ENCODE measurements at regions not wholly inside any gene's neighbourhood (a gene's known extent, or its start where the extent isn't known, plus 50 kb on each side); places are given as distances from the start of the nearest gene placed in this dataset.

- no peak overlapping the region for H3K4me3 Mint-ChIP-seq
- DNase-seq (no peak), ATAC-seq (no peak)
- peaks cover 4% of the 10 kb centered on the region for H3K9me3 Mint-ChIP-seq
- no peaks in the 10 kb centered on the region for H3K36me3 Mint-ChIP-seq (ENCODE audit: insufficient read depth)
- H3K4me1 Mint-ChIP-seq (ENCODE audit: low read depth), result no peaks in the 10 kb centered on the region
- H3K27me3 Mint-ChIP-seq (ENCODE audit: low read depth), result no peaks in the 10 kb centered on the region
These were observed 1234.8 kb upstream of the C9orf72 start for GRCh38 chr9:28808042-28808441.

DNA sequence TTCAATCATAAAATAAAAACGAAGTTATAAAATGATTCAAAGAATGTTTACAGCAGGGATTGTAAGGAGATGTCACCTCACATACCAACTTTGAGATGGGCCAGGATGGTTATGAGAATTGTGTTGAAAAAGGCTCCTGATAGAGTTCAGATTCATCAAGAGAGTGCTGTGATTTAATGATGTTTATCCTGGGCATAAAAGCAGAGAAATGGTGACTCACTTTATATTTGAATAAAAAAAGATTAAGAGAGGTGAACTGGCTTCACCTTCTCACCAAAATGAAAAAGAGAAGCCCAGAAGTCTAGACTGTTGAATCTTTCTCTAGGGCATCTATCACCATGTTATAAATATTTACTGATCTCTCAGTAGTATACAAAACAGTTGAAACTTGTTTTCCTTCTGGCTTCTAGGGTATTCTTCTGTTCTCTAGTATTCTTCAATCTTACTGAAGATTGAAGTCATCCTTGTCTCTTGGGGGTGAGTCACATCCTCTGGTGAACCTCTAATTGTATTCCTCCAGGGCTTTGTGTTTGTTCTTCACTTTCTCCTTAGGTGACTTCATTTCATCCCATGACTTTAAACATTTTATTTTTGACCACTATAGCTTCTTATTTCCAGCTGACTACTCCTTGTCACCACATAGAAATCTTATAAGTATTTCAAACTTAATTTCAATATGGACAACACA is 1237.3 kb upstream of the C9orf72 start:
- Mint-ChIP-seq H3K36me3 (ENCODE audit: insufficient read depth) (no peaks in the 10 kb centered on the region), H3K4me3 (no peak overlapping the region), H3K27me3 (ENCODE audit: low read depth) (no peaks in the 10 kb centered on the region), H3K4me1 (ENCODE audit: low read depth) (no peaks in the 10 kb centered on the region), H3K9me3 (peaks cover 10% of the 10 kb centered on the region)
- ATAC-seq, result no peak
- no peak for DNase-seq

GRCh38 chr9:28820741-28821140 is 1247.5 kb upstream of the C9orf72 start:
- DNase-seq, result no peak
- H3K36me3 Mint-ChIP-seq (ENCODE audit: insufficient read depth), result no peaks in the 10 kb centered on the region
- H3K9me3 Mint-ChIP-seq, result peaks cover 12% of the 10 kb centered on the region
- H3K4me3 Mint-ChIP-seq, result no peak overlapping the region
- ATAC-seq, result no peak
- no peaks in the 10 kb centered on the region for H3K4me1 Mint-ChIP-seq (ENCODE audit: low read depth)
- H3K27me3 Mint-ChIP-seq (ENCODE audit: low read depth), result no peaks in the 10 kb centered on the region

- DNase-seq (no peak), ATAC-seq (no peak)
- Mint-ChIP-seq H3K4me3 (no peak overlapping the region), H3K4me1 (ENCODE audit: low read depth) (no peaks in the 10 kb centered on the region), H3K27me3 (ENCODE audit: low read depth) (no peaks in the 10 kb centered on the region), H3K36me3 (ENCODE audit: insufficient read depth) (no peaks in the 10 kb centered on the region), H3K9me3 (peaks cover 15% of the 10 kb centered on the region)
These were observed 1248.0 kb upstream of the C9orf72 start for GRCh38 chr9:28821240-28821639.

DNA sequence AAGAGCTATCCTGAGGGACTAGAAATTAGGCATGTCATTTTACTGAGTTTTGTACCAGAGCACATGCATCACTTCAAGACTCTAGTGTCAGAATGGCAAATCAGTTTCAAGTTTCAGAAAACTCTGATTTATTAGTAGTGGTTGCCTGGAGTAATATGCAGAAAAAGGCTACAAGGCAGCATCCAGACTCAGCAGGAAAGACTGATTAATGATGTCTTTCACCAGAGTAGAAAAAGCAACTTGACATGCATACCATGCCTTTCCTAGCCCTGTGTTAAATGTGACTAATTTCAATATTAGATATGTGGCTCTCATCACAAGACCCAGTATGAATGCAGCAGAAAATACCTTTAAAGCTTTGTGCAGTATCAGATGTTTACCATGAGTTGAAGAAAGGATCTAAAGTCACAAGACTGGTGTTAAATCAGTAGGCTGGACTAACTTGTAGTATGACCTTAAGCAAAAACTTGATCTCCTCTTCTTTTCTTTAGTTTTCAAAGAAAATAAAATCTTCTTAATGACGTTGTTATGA is 1251.2 kb upstream of the C9orf72 start:
- Mint-ChIP-seq H3K27me3 (ENCODE audit: low read depth) (no peaks in the 10 kb centered on the region), H3K9me3 (peaks cover 7% of the 10 kb centered on the region), H3K4me3 (no peak overlapping the region), H3K4me1 (ENCODE audit: low read depth) (no peaks in the 10 kb centered on the region), H3K36me3 (ENCODE audit: insufficient read depth) (no peaks in the 10 kb centered on the region)
- ATAC-seq (no peak), DNase-seq (no peak)

- Mint-ChIP-seq H3K27me3 (ENCODE audit: low read depth) (no peaks in the 10 kb centered on the region), H3K36me3 (ENCODE audit: insufficient read depth) (no peaks in the 10 kb centered on the region), H3K4me1 (ENCODE audit: low read depth) (no peaks in the 10 kb centered on the region), H3K4me3 (no peak overlapping the region), H3K9me3 (peaks cover 3% of the 10 kb centered on the region)
- DNase-seq (no peak), ATAC-seq (no peak)
These were observed 1259.0 kb upstream of the C9orf72 start for GRCh38 chr9:28832168-28832770.

DNA sequence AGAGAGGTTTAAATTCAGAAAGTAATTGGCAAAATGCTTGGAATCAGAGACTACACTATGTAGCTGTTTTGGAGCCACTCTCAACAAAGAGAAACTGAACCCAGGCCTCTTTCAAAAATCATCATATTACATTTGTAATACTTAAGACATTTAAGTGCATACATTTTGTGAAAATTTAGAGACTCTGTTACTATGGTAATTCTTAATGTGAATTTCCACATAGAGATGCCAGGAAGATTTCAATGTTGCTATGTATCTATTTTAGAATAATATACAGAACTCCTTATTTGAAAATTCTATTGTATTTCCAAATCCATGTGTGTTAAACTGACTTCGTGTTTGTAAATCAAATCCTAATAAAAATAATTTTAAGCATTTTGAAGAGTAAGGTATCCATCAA is 1260.9 kb upstream of the C9orf72 start:
- H3K27me3 Mint-ChIP-seq (ENCODE audit: low read depth), result no peaks in the 10 kb centered on the region
- H3K9me3 Mint-ChIP-seq, result peaks cover 3% of the 10 kb centered on the region
- DNase-seq (no peak), ATAC-seq (no peak)
- H3K4me3 Mint-ChIP-seq, result no peak overlapping the region
- no peaks in the 10 kb centered on the region for H3K4me1 Mint-ChIP-seq (ENCODE audit: low read depth)
- H3K36me3 Mint-ChIP-seq (ENCODE audit: insufficient read depth), result no peaks in the 10 kb centered on the region

- H3K4me3 Mint-ChIP-seq, result no peak overlapping the region
- H3K27me3 Mint-ChIP-seq (ENCODE audit: low read depth), result no peaks in the 10 kb centered on the region
- H3K36me3 Mint-ChIP-seq (ENCODE audit: insufficient read depth), result no peaks in the 10 kb centered on the region
- no peaks in the 10 kb centered on the region for H3K4me1 Mint-ChIP-seq (ENCODE audit: low read depth)
- no peak for DNase-seq
- H3K9me3 Mint-ChIP-seq, result peaks cover 4% of the 10 kb centered on the region
- ATAC-seq, result no peak
These were observed 1266.6 kb upstream of the C9orf72 start for GRCh38 chr9:28839778-28840430.

GRCh38 chr9:28841775-28842174 is 1268.5 kb upstream of the C9orf72 start:
- Mint-ChIP-seq H3K9me3 (peaks cover 4% of the 10 kb centered on the region), H3K27me3 (ENCODE audit: low read depth) (no peaks in the 10 kb centered on the region), H3K36me3 (ENCODE audit: insufficient read depth) (no peaks in the 10 kb centered on the region)

DNA sequence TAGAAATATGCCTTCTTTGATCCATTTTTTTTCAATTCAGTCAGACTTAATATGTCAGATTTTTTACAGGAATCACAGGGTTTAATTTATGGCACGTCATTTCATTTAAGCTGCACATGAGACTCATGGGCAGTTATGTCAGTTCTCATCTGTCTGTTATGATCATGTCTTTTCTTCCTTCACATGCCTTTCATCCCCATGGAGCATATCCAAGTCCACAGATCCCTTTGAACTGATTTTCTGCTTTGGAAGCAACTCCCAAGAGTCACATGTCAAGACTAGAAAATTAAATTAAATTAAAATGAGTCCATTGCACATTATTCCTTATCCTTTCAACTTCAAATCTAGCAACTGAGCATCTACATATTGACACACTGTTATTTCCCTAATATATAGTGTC is 1274.0 kb upstream of the C9orf72 start:
- Mint-ChIP-seq H3K9me3 (no peaks in the 10 kb centered on the region), H3K27me3 (ENCODE audit: low read depth) (no peaks in the 10 kb centered on the region), H3K4me3 (no peak overlapping the region), H3K4me1 (ENCODE audit: low read depth) (no peaks in the 10 kb centered on the region), H3K36me3 (ENCODE audit: insufficient read depth) (no peaks in the 10 kb centered on the region)
- no peak for DNase-seq
- no peak for ATAC-seq

More at GRCh38 chr9:28841775-28842174, 1268.5 kb upstream of the C9orf72 start:
- H3K4me3 Mint-ChIP-seq, result no peak overlapping the region
- ATAC-seq (no peak), DNase-seq (no peak)
- no peaks in the 10 kb centered on the region for H3K4me1 Mint-ChIP-seq (ENCODE audit: low read depth)

DNA sequence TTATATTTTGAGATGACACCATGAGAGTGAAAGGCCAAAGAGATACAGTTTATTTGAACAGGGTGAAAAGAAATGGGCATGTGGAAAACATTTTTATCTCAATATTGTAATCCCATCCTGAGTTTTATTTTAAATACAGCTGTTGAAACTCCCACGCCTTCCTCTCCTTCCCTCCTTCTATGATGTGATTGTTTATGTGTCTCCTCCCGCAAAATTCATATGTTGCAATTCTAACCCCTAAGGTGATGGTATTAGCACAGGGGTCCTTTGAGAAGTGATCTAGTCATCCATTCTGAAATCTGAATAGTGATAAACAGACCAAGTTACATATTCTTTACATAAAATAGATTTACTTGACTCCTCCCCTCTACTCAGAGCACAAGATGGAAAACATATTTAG is 1275.4 kb upstream of the C9orf72 start:
- H3K9me3 Mint-ChIP-seq, result no peaks in the 10 kb centered on the region
- no peaks in the 10 kb centered on the region for H3K27me3 Mint-ChIP-seq (ENCODE audit: low read depth)
- ATAC-seq (no peak), DNase-seq (no peak)
- H3K4me3 Mint-ChIP-seq, result no peak overlapping the region
- H3K4me1 Mint-ChIP-seq (ENCODE audit: low read depth), result no peaks in the 10 kb centered on the region
- H3K36me3 Mint-ChIP-seq (ENCODE audit: insufficient read depth), result no peaks in the 10 kb centered on the region

- Mint-ChIP-seq H3K4me1 (ENCODE audit: low read depth) (no peaks in the 10 kb centered on the region), H3K36me3 (ENCODE audit: insufficient read depth) (no peaks in the 10 kb centered on the region), H3K4me3 (no peak overlapping the region), H3K27me3 (ENCODE audit: low read depth) (no peaks in the 10 kb centered on the region), H3K9me3 (no peaks in the 10 kb centered on the region)
- no peak for DNase-seq
- ATAC-seq, result no peak
These were observed 1280.2 kb upstream of the C9orf72 start for GRCh38 chr9:28853477-28853876.

- no peaks in the 10 kb centered on the region for H3K27me3 Mint-ChIP-seq (ENCODE audit: low read depth)
- no peak overlapping the region for H3K4me3 Mint-ChIP-seq
- no peak for ATAC-seq
- peaks cover 4% of the 10 kb centered on the region for H3K9me3 Mint-ChIP-seq
- no peak for DNase-seq
- H3K36me3 Mint-ChIP-seq (ENCODE audit: insufficient read depth), result no peaks in the 10 kb centered on the region
- no peaks in the 10 kb centered on the region for H3K4me1 Mint-ChIP-seq (ENCODE audit: low read depth)
These were observed 1293.7 kb upstream of the C9orf72 start for GRCh38 chr9:28866951-28867350.

DNA sequence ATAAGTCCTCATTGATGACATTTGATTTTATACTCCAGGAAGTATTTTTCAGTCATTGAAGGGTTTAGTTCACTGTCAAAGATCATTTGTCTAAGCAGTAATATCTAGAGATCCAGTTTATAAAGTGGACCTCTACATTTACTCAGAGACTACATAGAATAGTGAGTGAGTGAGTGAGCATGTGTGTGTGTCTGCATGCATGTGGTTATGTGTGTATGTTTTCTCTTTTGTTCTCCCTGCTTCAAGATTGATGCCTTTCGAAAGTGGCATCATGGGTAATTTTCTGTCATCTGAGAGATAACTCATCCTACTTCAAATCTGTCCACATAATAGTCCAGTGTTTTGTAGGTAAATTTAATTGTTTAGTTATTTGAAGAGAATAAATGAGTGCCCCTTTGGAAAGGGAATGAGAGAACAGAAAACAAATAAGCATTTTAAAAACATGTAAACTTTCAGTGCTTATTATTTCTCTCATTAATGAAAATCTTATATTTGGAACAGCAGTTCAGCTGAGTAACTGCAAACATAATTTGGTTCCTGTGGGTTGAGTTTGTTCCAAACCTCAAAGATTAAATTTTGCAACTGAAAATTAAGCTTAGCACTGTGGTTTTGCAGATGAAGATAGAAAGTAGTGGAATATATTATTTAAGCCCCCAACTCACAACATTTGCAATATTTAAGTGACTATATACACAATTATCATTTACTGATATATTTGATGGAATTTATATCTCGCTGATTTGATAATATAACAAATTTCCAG is 1295.1 kb upstream of the C9orf72 start:
- no peaks in the 10 kb centered on the region for H3K4me1 Mint-ChIP-seq (ENCODE audit: low read depth)
- no peaks in the 10 kb centered on the region for H3K36me3 Mint-ChIP-seq (ENCODE audit: insufficient read depth)
- no peak overlapping the region for H3K4me3 Mint-ChIP-seq
- no peaks in the 10 kb centered on the region for H3K27me3 Mint-ChIP-seq (ENCODE audit: low read depth)
- DNase-seq, result no peak
- ATAC-seq, result no peak
- peaks cover 4% of the 10 kb centered on the region for H3K9me3 Mint-ChIP-seq

Measured in activated T-cell treated with anti-CD3 and anti-CD28 coated beads, Interleukin-2, amount 50 U/mL, for 4 hours (primary cell).